Daoy (cell line): ENCODE measurements at regions not wholly inside any gene's neighbourhood (a gene's known extent, or its start where the extent isn't known, plus 50 kb on each side); places are given as distances from the start of the nearest gene placed in this dataset.
A peak's percentile ranks its signal among the peaks of the same experiment; 100 is the strongest.

ENCODE experiments used
- DNase-seq: peaks from one replicate; pipeline ENCODE4 v3.0.0-alpha.2; 2015; ENCODE audit warnings: low read depth

GRCh38 chr16:27681681-27682080 lies 131.7 kb downstream of the KATNIP start:
- DNase-seq, result no peak

DNA sequence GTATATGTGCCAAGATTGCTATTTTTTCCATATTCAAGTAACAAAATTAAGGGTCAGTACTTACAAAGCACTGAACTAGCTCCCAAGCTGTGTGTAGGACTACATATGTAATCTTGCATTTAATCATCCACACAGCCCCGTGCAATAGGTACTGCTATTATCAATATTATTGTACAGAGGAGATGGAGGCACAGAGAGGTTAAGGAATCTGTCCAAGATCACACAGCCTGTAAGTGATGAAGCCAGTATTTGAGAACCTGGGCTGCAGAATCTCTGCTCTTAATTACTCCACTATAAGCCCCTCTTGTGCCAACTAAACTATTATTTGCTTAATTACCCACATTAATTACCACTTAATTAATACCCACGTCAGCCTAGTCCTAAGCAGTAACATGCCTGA lies 134.1 kb downstream of the KATNIP start:
- DNase-seq, result no peak

GRCh38 chr16:27685807-27686206 lies 135.9 kb downstream of the KATNIP start:
- DNase-seq, result no peak

DNA sequence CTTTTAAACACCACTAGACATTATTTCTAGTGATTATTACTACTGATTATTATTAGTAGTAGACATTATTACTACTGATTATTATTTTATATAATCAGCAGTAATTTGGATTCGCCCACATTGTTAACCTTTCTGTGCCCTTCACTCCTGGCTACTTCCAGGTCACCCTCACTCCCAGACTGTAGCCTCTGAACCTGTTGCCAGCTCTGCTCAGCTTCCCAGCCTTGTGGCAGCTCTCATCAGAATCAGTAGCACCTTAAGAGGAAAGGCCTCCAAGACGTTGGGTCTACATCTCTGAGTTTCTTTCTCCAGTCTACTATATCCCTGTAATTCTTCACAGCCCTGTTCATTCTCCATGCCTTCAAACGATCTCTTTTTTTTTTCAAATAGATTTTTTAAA lies 137.0 kb downstream of the KATNIP start:
- DNase-seq, result no peak

GRCh38 chr16:27687605-27688004 lies 137.7 kb downstream of the KATNIP start:
- DNase-seq, result no peak

DNA sequence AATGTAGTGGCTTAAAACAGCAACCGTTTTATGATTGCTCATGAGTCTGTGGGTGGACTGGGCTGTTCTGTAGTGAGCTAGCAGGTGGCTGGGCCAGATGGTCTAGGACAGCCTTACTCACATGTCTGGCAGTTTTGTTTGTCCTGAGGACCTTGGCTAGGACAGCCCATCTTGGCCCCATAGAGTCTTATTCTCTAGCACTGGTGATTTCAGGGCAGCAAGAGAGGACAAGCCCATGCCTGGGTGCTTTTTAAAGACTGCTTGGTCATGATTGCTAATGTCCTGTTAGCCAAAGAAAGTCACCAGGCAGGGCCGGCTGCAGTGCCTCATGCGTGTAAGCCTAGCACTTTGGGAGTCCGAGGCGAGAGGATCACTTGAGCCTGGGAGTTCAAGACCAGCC lies 139.8 kb downstream of the KATNIP start:
- no peak for DNase-seq

GRCh38 chr16:27690608-27691007 lies 140.7 kb downstream of the KATNIP start:
- DNase-seq, result peak; percentile 50

DNA sequence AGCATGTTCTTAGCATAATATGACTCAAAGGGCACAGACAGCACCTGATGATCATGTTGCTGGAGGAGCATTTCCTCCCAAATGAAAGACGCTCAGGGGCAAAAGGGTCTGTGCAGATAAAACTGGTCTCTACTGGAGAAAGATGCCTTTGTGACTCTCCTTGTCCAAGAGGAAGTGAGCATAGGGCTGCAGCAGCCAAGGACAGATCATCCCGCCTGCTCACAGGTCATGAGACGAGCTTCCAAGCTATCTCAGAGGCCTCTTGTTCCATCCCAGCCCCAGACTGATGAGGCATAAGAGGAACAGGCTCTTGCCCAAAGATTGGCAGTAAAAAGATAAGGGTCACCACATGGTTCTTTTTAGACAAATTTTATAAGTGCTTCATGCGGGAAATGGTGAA lies 141.8 kb downstream of the KATNIP start:
- no peak for DNase-seq

- DNase-seq, result no peak
Measured at GRCh38 chr16:27692576-27692975, 142.6 kb downstream of the KATNIP start.

GRCh38 chr16:27695161-27695560 lies 145.2 kb downstream of the KATNIP start:
- no peak for DNase-seq

- DNase-seq, result peak; percentile 13
Measured at GRCh38 chr16:27698266-27698665, 148.3 kb downstream of the KATNIP start.

GRCh38 chr16:27698746-27699145 lies 148.8 kb downstream of the KATNIP start:
- DNase-seq, result no peak

DNA sequence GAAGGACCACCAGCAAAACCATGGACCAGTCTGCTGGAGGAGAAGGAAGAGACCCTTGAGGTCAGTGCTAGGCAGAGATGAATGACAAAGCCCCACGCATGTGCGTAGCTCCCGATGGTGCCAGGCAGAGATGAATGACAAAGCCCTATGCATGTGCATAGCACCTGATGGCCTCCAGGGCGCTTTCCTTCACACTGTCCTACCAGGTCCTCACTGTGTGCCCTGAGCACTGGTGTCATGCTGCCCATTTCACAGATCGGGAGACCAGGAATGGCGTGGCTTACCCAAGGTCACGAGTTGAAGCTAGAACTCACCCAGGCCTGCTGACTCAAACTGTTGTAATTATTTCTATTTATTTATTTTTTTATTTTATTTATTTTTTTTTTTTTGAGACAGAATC lies 149.6 kb downstream of the KATNIP start:
- DNase-seq, result no peak

DNA sequence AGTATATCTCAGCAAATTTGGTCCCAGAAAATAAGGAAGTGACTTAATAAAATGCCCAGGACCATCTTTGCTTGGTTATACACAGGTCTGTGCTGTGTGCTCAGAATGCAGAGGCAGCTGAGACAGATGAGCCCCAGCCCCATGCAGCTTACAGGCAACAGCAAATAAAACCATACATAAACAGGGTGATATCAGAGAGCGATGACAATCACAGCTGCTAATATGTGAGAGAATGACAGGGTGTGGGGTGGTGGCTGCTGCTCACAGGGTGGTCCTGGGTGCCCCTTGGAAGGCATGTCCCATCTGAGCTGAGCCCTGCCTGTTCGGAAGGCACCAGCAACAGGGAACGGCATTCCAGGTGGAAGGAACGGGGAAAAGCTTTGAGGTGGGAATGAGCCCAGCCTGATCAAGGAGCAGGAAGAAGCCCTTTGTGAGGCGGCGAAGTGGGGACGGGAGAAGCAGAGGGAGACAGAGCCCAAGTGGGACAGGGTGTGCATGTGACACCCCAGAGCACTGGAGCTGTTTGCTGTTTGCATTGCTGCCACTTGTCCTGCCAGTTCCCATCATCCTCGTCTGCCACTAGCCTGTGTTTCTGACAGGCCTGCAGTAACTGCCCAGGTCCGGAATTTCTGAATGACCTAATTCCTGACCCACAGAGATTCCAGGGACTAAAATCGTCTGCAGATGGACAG lies 150.5 kb downstream of the KATNIP start:
- no peak for DNase-seq

GRCh38 chr16:27701381-27701780 lies 151.4 kb downstream of the KATNIP start:
- no peak for DNase-seq

DNA sequence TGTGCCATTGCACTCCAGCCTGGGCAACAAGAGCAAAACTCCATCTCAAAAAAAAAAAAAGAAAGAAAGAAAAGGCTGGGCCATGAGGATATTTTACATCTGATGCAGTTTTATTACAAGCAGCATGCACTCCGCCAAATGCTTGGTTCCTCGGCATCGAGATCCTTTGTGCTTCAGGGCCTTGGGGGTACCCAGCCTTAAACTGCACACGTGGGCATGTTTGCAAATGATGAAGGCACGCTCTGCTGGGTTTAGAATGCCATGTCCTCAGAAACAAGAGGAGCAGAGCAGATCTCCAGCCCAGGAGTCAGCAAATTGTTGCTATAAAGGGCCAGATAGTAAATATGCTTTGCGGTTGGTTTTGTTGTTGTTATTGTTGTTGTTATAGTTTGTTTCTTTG lies 153.2 kb downstream of the KATNIP start:
- DNase-seq, result no peak

- DNase-seq, result no peak
Measured at GRCh38 chr16:27703545-27703944, 153.6 kb downstream of the KATNIP start.

DNA sequence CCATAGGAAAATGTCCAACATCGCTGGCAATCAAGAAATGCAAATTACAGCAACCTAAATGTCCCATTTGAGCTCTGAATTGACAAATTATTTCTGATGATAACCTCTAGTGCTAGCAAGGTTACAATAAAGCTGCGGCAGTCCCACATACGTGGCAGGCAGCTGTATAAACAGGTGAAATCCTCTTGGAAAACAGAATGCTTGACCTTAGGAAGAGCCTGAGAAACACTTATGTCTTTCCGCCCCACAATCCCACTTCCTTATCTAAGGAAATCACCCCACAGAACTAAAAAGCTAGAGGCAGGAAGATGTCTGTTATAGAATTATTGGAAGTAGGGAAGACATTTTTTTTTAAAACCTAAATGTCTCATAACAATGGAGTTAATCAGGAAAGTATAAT lies 154.3 kb downstream of the KATNIP start:
- no peak for DNase-seq

- DNase-seq, result no peak
Measured at GRCh38 chr16:27706156-27706865, 156.4 kb downstream of the KATNIP start.

- no peak for DNase-seq
Measured at GRCh38 chr16:27706866-27707685, 157.1 kb downstream of the KATNIP start.

GRCh38 chr16:27708651-27709050 lies 158.7 kb downstream of the KATNIP start:
- DNase-seq, result no peak

DNA sequence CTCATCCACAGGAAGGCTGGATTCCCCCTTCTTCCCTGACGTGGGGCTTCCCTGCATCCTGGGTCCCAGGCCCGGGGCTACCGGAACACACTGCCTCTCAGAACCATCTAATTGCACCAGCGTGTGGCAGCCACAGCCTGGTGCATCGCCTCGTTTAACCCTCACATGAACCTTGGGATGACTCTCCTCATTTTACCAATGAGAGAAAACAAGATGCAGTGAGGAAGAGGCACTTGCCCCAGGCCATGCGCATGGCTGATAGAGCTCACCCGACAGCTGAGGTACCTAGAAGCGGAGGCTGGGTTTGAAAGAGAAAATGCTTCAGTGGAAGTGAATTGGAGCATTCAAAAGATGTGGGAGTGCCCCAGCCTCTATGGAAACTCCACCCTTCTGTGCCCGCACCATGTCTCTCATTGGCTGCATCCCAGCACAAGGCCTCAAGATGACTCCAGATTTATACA lies 162.3 kb downstream of the KATNIP start:
- DNase-seq, result no peak

DNA sequence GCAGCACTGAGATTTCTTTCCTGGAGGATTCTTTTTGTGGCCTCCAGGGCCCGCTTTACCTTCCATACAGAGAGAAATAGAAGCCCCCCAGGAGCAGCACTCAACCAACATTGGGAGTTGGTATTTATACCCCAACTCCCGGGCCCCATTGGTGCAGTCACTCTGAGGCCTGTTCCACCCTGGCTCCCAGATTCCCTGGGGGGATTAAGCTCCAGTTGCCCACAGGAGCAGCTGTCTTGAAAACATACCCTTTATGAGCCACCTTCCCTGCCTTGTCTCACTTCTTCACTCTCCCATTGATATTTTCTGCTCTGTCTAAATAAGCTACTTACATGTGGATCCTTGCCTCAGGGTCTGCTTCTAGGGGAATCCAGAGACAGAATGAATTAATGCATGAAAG lies 167.8 kb downstream of the KATNIP start:
- no peak for DNase-seq
